K562 (cell line): ENCODE measurements at regions not wholly inside any gene's neighbourhood (a gene's known extent, or its start where the extent isn't known, plus 50 kb on each side); places are given as distances from the start of the nearest gene placed in this dataset.

ENCODE experiments used
- ATF7 ChIP-seq: fragments of 450-650 bp; IDR thresholded peaks from 2 replicates; pipeline ENCODE4 v1.7.1; 2014; ENCODE audit warnings: mild to moderate bottlenecking, moderate library complexity
- FOXK2 ChIP-seq, 2 experiments: fragments of 450-650 bp; IDR thresholded peaks in 1 of 2; conservative IDR thresholded peaks in 1 of 2; 2 replicates each; pipeline ENCODE4 v1.6.1; 2016; ENCODE audit warnings: low read depth in 2 of 2, mild to moderate bottlenecking in 1 of 2
- HMG20B ChIP-seq: fragments of 250-450 bp; sonication (Bioruptor Pico); IDR thresholded peaks from 2 replicates; pipeline ENCODE4 v1.5.0; 2021; ENCODE audit warnings: mild to moderate bottlenecking
- HOMEZ ChIP-seq: fragments of 250-450 bp; sonication (Bioruptor Pico); IDR thresholded peaks from 2 replicates; pipeline ENCODE4 v1.4.0; 2020; ENCODE audit warnings: mild to moderate bottlenecking, moderate library complexity
- KLF6 ChIP-seq: fragments of 250-450 bp; sonication (Bioruptor Pico); IDR thresholded peaks from 2 replicates; pipeline ENCODE4 v1.4.0; 2020; ENCODE audit warnings: mild to moderate bottlenecking, moderate library complexity, borderline replicate concordance
- PHB ChIP-seq: fragments of 250-450 bp; sonication (Bioruptor Pico); IDR thresholded peaks from 2 replicates; pipeline ENCODE4 v1.5.0; 2021
- PTRF ChIP-seq: fragments of 450-650 bp; IDR thresholded peaks from 2 replicates; pipeline ENCODE4 v1.6.1; 2016; ENCODE audit warnings: mild to moderate bottlenecking, missing genetic modification characterization, missing compliant biosample characterization
- PYGO2 ChIP-seq: fragments of 450-650 bp; IDR thresholded peaks from 2 replicates; pipeline ENCODE4 v1.6.1; 2016; ENCODE audit warnings: mild to moderate bottlenecking, missing genetic modification characterization, moderate library complexity, missing compliant biosample characterization
- ZNF175 ChIP-seq: fragments of 200-800 bp; sonication (Bioruptor generic); IDR thresholded peaks from 2 replicates; pipeline ENCODE4 v1.6.1; 2016; ENCODE audit warnings: low read depth, mild to moderate bottlenecking, missing genetic modification characterization, missing compliant biosample characterization
- ZNF395 ChIP-seq: fragments of 200-800 bp; sonication (Bioruptor generic); IDR thresholded peaks from 2 replicates; pipeline ENCODE4 v1.6.1; 2017; ENCODE audit warnings: missing genetic modification characterization, missing compliant biosample characterization
- ZNF644 ChIP-seq: fragments of 200-800 bp; sonication (Bioruptor generic); IDR thresholded peaks from 2 replicates; pipeline ENCODE4 v1.6.1; 2016; ENCODE audit warnings: low read depth, missing genetic modification characterization, missing compliant biosample characterization

- TF ChIP-seq HOMEZ (CRISPR knock-in tag): 0 out of 2 replicates have a peak, but pooled peaks have one; percentile 38
- TF ChIP-seq ZNF395: peak; percentile 61; the same call in 1 of the 2 replicates
- TF ChIP-seq ZNF175: peak; percentile 73
- TF ChIP-seq PYGO2 (tag): peak; percentile 87
- no peak for TF ChIP-seq HMG20B (CRISPR knock-in tag)
- TF ChIP-seq ZNF644 (tag): 0 out of 2 replicates have a peak, but pooled peaks have one; percentile 26
- peak; percentile 71; the same call in 1 of the 2 replicates for TF ChIP-seq KLF6 (CRISPR knock-in tag)
- no peak for TF ChIP-seq ATF7
- peak; percentile 89 for TF ChIP-seq PTRF (tag)
- no peak for TF ChIP-seq PHB (CRISPR knock-in tag)
- TF ChIP-seq FOXK2 (conservative IDR thresholded peaks at IDR 0.05 in 1 of 2, IDR thresholded peaks at IDR 0.05 in 1 of 2; ENCODE audit: low read depth in 2 of 2): no peak
Measured at GRCh38 chr1:167161242-167161641, 59.4 kb upstream of the POU2F1 start (continued).
